Tibial nerve (tissue), 4 donors: ENCODE measurements at regions not wholly inside any gene's neighbourhood (a gene's known extent, or its start where the extent isn't known, plus 50 kb on each side); places are given as distances from the start of the nearest gene placed in this dataset.

ENCODE experiments used
- EP300 ChIP-seq, 2 donors: sonication (generic); formaldehyde crosslinking; IDR thresholded peaks; one replicate each; pipeline ENCODE4 v1.6.1; 2017; ENCODE audit warnings: antibody characterized with exemption in 2 of 2, mild to moderate bottlenecking in 1 of 2
- POLR2A ChIP-seq, 2 donors: fragments of 450-650 bp; IDR thresholded peaks; one replicate each; pipeline ENCODE4 v1.6.1; 2017; ENCODE audit warnings: antibody characterized with exemption in 2 of 2, mild to moderate bottlenecking in 2 of 2, moderate library complexity in 2 of 2
- TF ChIP-seq, protein P1 (sequence below), 5 experiments: fragments of 200-600 bp in 3 of 5; fragments of 450-650 bp in 2 of 5; sonication (generic) in 3 of 5; IDR thresholded peaks; one replicate each; pipeline ENCODE4 v1.5.1; 2016 to 2019; ENCODE audit warnings: antibody characterized with exemption in 5 of 5, mild to moderate bottlenecking in 3 of 5, moderate library complexity in 2 of 5

DNA sequence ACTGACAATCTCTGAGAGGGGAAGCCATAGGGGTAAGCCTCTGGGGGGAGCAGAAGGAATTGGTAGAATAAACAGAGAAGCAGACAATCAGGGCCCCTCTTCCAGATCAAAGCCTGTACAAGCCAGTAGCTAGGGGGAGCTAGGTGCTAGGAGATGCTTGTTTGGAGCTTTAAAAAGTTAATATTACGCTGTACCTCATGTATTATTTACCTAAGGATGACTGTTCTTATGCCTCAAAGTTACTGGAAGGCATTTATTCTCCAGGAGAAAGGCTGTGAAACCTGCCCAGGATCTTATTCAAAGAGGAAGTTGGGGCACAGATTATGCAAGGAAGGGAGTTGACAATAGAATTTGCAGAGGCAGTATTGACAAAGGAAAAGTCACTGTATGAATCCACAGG is 111.8 kb upstream of the SLC35F1 start:
- TF ChIP-seq, protein P1, sequence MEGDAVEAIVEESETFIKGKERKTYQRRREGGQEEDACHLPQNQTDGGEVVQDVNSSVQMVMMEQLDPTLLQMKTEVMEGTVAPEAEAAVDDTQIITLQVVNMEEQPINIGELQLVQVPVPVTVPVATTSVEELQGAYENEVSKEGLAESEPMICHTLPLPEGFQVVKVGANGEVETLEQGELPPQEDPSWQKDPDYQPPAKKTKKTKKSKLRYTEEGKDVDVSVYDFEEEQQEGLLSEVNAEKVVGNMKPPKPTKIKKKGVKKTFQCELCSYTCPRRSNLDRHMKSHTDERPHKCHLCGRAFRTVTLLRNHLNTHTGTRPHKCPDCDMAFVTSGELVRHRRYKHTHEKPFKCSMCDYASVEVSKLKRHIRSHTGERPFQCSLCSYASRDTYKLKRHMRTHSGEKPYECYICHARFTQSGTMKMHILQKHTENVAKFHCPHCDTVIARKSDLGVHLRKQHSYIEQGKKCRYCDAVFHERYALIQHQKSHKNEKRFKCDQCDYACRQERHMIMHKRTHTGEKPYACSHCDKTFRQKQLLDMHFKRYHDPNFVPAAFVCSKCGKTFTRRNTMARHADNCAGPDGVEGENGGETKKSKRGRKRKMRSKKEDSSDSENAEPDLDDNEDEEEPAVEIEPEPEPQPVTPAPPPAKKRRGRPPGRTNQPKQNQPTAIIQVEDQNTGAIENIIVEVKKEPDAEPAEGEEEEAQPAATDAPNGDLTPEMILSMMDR (IDR thresholded peaks at IDR 0.05) = no peak
- TF ChIP-seq EP300 (IDR thresholded peaks at IDR 0.05) (no peak), POLR2A (IDR thresholded peaks at IDR 0.05) (no peak)
